ENCODE measurements at regions not wholly inside any gene's neighbourhood (a gene's known extent, or its start where the extent isn't known, plus 50 kb on each side); places are given as distances from the start of the nearest gene placed in this dataset.

GRCh38 chr6:167570460-167571400 is 245.8 kb downstream of the TTLL2 start:
- no peaks in the 10 kb centered on the region for H3K36me3 ChIP-seq (ENCODE audit: insufficient read depth, low read length)
- H3K27ac ChIP-seq (ENCODE audit: low read length), result no peak overlapping the region
- H3K79me2 ChIP-seq (ENCODE audit: low read length), result no peaks in the 10 kb centered on the region
- no peaks in the 10 kb centered on the region for H3K4me1 ChIP-seq (ENCODE audit: low read length)
- H3K9ac ChIP-seq (ENCODE audit: low read length), result no peak overlapping the region
- no peaks in the 10 kb centered on the region for H3K9me3 ChIP-seq (ENCODE audit: low read length)
- no peaks in the 10 kb centered on the region for H4K20me1 ChIP-seq (ENCODE audit: insufficient read depth, low read depth, low read length)
- no peak overlapping the region for H3K4me3 ChIP-seq (ENCODE audit: low read length)
- no peak for DNase-seq
- no peaks in the 10 kb centered on the region for H3K9me2 ChIP-seq (replicated peaks; ENCODE audit: insufficient read depth, low read length)
- H2AFZ ChIP-seq (ENCODE audit: low read length), result no peak overlapping the region
- H3K27me3 ChIP-seq (ENCODE audit: low read length), result no peaks in the 10 kb centered on the region
- H3K4me2 ChIP-seq (ENCODE audit: low read depth, low read length, poor library complexity, severe bottlenecking), result no peak overlapping the region

- Histone ChIP-seq H3K79me2 (ENCODE audit: low read length) (no peaks in the 10 kb centered on the region), H4K20me1 (ENCODE audit: insufficient read depth, low read depth, low read length) (no peaks in the 10 kb centered on the region), H3K27me3 (ENCODE audit: low read length) (no peaks in the 10 kb centered on the region), H3K9me2 (replicated peaks; ENCODE audit: insufficient read depth, low read length) (no peaks in the 10 kb centered on the region), H3K36me3 (ENCODE audit: insufficient read depth, low read length) (no peaks in the 10 kb centered on the region), H3K27ac (ENCODE audit: low read length) (no peak overlapping the region), H3K4me2 (ENCODE audit: low read depth, low read length, poor library complexity, severe bottlenecking) (no peak overlapping the region), H3K4me3 (ENCODE audit: low read length) (no peak overlapping the region), H2AFZ (ENCODE audit: low read length) (no peak overlapping the region), H3K9me3 (ENCODE audit: low read length) (no peaks in the 10 kb centered on the region), H3K9ac (ENCODE audit: low read length) (no peak overlapping the region), H3K4me1 (ENCODE audit: low read length) (no peaks in the 10 kb centered on the region)
- DNase-seq, result no peak
Measured at GRCh38 chr6:167571550-167571949, 246.7 kb downstream of the TTLL2 start.

- no peak overlapping the region for H3K4me3 ChIP-seq (ENCODE audit: low read length)
- H3K9ac ChIP-seq (ENCODE audit: low read length), result no peak overlapping the region
- no peaks in the 10 kb centered on the region for H3K36me3 ChIP-seq (ENCODE audit: insufficient read depth, low read length)
- no peaks in the 10 kb centered on the region for H3K9me3 ChIP-seq (ENCODE audit: low read length)
- H3K9me2 ChIP-seq (replicated peaks; ENCODE audit: insufficient read depth, low read length), result no peaks in the 10 kb centered on the region
- no peak for DNase-seq
- H3K4me1 ChIP-seq (ENCODE audit: low read length), result no peaks in the 10 kb centered on the region
- no peaks in the 10 kb centered on the region for H3K27me3 ChIP-seq (ENCODE audit: low read length)
- no peak overlapping the region for H2AFZ ChIP-seq (ENCODE audit: low read length)
- no peak overlapping the region for H3K4me2 ChIP-seq (ENCODE audit: low read depth, low read length, poor library complexity, severe bottlenecking)
- H4K20me1 ChIP-seq (ENCODE audit: insufficient read depth, low read depth, low read length), result no peaks in the 10 kb centered on the region
- H3K79me2 ChIP-seq (ENCODE audit: low read length), result no peaks in the 10 kb centered on the region
- no peak overlapping the region for H3K27ac ChIP-seq (ENCODE audit: low read length)
Measured at GRCh38 chr6:167572106-167572505, 247.2 kb downstream of the TTLL2 start.

- no peaks in the 10 kb centered on the region for H4K20me1 ChIP-seq (ENCODE audit: insufficient read depth, low read depth, low read length)
- H3K79me2 ChIP-seq (ENCODE audit: low read length), result no peaks in the 10 kb centered on the region
- no peak for DNase-seq
- H3K9me2 ChIP-seq (replicated peaks; ENCODE audit: insufficient read depth, low read length), result no peaks in the 10 kb centered on the region
- no peaks in the 10 kb centered on the region for H3K9me3 ChIP-seq (ENCODE audit: low read length)
- H3K4me1 ChIP-seq (ENCODE audit: low read length), result no peaks in the 10 kb centered on the region
- H3K27me3 ChIP-seq (ENCODE audit: low read length), result no peaks in the 10 kb centered on the region
- H2AFZ ChIP-seq (ENCODE audit: low read length), result no peak overlapping the region
- no peak overlapping the region for H3K4me3 ChIP-seq (ENCODE audit: low read length)
- H3K4me2 ChIP-seq (ENCODE audit: low read depth, low read length, poor library complexity, severe bottlenecking), result no peak overlapping the region
- H3K36me3 ChIP-seq (ENCODE audit: insufficient read depth, low read length), result no peaks in the 10 kb centered on the region
- no peak overlapping the region for H3K27ac ChIP-seq (ENCODE audit: low read length)
- no peak overlapping the region for H3K9ac ChIP-seq (ENCODE audit: low read length)
Measured at GRCh38 chr6:167572841-167573271, 248.0 kb downstream of the TTLL2 start.

- no peaks in the 10 kb centered on the region for H3K36me3 ChIP-seq (ENCODE audit: insufficient read depth, low read length)
- no peak for DNase-seq
- H3K4me2 ChIP-seq (ENCODE audit: low read depth, low read length, poor library complexity, severe bottlenecking), result no peak overlapping the region
- no peak overlapping the region for H2AFZ ChIP-seq (ENCODE audit: low read length)
- H4K20me1 ChIP-seq (ENCODE audit: insufficient read depth, low read depth, low read length), result no peaks in the 10 kb centered on the region
- no peak overlapping the region for H3K27ac ChIP-seq (ENCODE audit: low read length)
- H3K9ac ChIP-seq (ENCODE audit: low read length), result no peak overlapping the region
- no peaks in the 10 kb centered on the region for H3K9me2 ChIP-seq (replicated peaks; ENCODE audit: insufficient read depth, low read length)
- H3K79me2 ChIP-seq (ENCODE audit: low read length), result no peaks in the 10 kb centered on the region
- no peaks in the 10 kb centered on the region for H3K4me1 ChIP-seq (ENCODE audit: low read length)
- no peaks in the 10 kb centered on the region for H3K9me3 ChIP-seq (ENCODE audit: low read length)
- H3K27me3 ChIP-seq (ENCODE audit: low read length), result no peaks in the 10 kb centered on the region
- H3K4me3 ChIP-seq (ENCODE audit: low read length), result no peak overlapping the region
Measured at GRCh38 chr6:167573461-167574215, 248.8 kb downstream of the TTLL2 start.

- Histone ChIP-seq H3K36me3 (ENCODE audit: insufficient read depth, low read length) (no peaks in the 10 kb centered on the region), H3K4me3 (ENCODE audit: low read length) (no peak overlapping the region), H3K4me2 (ENCODE audit: low read depth, low read length, poor library complexity, severe bottlenecking) (no peak overlapping the region), H3K27ac (ENCODE audit: low read length) (no peak overlapping the region), H2AFZ (ENCODE audit: low read length) (no peak overlapping the region), H3K9me3 (ENCODE audit: low read length) (no peaks in the 10 kb centered on the region), H3K9me2 (replicated peaks; ENCODE audit: insufficient read depth, low read length) (no peaks in the 10 kb centered on the region), H3K4me1 (ENCODE audit: low read length) (no peaks in the 10 kb centered on the region), H3K9ac (ENCODE audit: low read length) (no peak overlapping the region), H3K79me2 (ENCODE audit: low read length) (no peaks in the 10 kb centered on the region), H3K27me3 (ENCODE audit: low read length) (no peaks in the 10 kb centered on the region), H4K20me1 (ENCODE audit: insufficient read depth, low read depth, low read length) (no peaks in the 10 kb centered on the region)
- DNase-seq, result no peak
Measured at GRCh38 chr6:167574431-167575151, 249.7 kb downstream of the TTLL2 start.

GRCh38 chr6:167575158-167575696 is 250.3 kb downstream of the TTLL2 start:
- Histone ChIP-seq H4K20me1 (ENCODE audit: insufficient read depth, low read depth, low read length) (no peaks in the 10 kb centered on the region), H3K9me3 (ENCODE audit: low read length) (no peaks in the 10 kb centered on the region), H3K36me3 (ENCODE audit: insufficient read depth, low read length) (no peaks in the 10 kb centered on the region), H3K4me3 (ENCODE audit: low read length) (no peak overlapping the region), H3K9me2 (replicated peaks; ENCODE audit: insufficient read depth, low read length) (no peaks in the 10 kb centered on the region), H2AFZ (ENCODE audit: low read length) (no peak overlapping the region), H3K9ac (ENCODE audit: low read length) (no peak overlapping the region), H3K79me2 (ENCODE audit: low read length) (no peaks in the 10 kb centered on the region), H3K27ac (ENCODE audit: low read length) (no peak overlapping the region), H3K27me3 (ENCODE audit: low read length) (no peaks in the 10 kb centered on the region), H3K4me1 (ENCODE audit: low read length) (no peaks in the 10 kb centered on the region), H3K4me2 (ENCODE audit: low read depth, low read length, poor library complexity, severe bottlenecking) (no peak overlapping the region)
- no peak for DNase-seq

Data from Karpas-422 (cell line).